Endodermal cell (in vitro differentiated cells): ENCODE measurements at regions not wholly inside any gene's neighbourhood (a gene's known extent, or its start where the extent isn't known, plus 50 kb on each side); places are given as distances from the start of the nearest gene placed in this dataset.

Source experiments
- DNase-seq: peaks from one replicate; pipeline ENCODE4 v3.0.0-alpha.2; 2017
- H3K27ac ChIP-seq: 2 replicates; pipeline ENCODE4 v1.5.1; 2013; ENCODE audit warnings: mild to moderate bottlenecking, low read depth, low read length, moderate library complexity
- H3K27me3 ChIP-seq: 2 replicates; pipeline ENCODE4 v1.6.1; 2013; ENCODE audit warnings: mild to moderate bottlenecking, low read length, moderate library complexity; ENCODE audit not compliant: insufficient read depth, control insufficient read depth, poor library complexity, severe bottlenecking
- H3K36me3 ChIP-seq: 2 replicates; pipeline ENCODE4 v1.7.0; 2013; ENCODE audit warnings: mild to moderate bottlenecking, low read length, moderate library complexity; ENCODE audit not compliant: control insufficient read depth, insufficient read depth
- H3K4me1 ChIP-seq: one replicate; pipeline ENCODE4 v1.7.0; 2013; ENCODE audit warnings: low read length; ENCODE audit not compliant: control insufficient read depth, insufficient read depth
- H3K4me3 ChIP-seq: 2 replicates; pipeline ENCODE4 v1.5.1; 2013; ENCODE audit warnings: mild to moderate bottlenecking, low read length, moderate library complexity
- H3K9ac ChIP-seq: 2 replicates; pipeline ENCODE4 v1.6.1; 2013; ENCODE audit warnings: mild to moderate bottlenecking, low read length, moderate library complexity; ENCODE audit not compliant: poor library complexity, severe bottlenecking; ENCODE audit errors: extremely low read depth
- H3K9me3 ChIP-seq: 2 replicates; pipeline ENCODE4 v1.6.1; 2013; ENCODE audit warnings: mild to moderate bottlenecking, low read length, moderate library complexity; ENCODE audit not compliant: control insufficient read depth
- H3K27ac Mint-ChIP-seq: 2 replicates; pipeline ENCODE4 v1.8.0; 2020; ENCODE audit warnings: mixed read lengths
- H3K27me3 Mint-ChIP-seq: 2 replicates; pipeline ENCODE4 v1.8.0; 2021; ENCODE audit warnings: mild to moderate bottlenecking, mixed read lengths; ENCODE audit not compliant: insufficient read depth
- H3K36me3 Mint-ChIP-seq: 2 replicates; pipeline ENCODE4 v1.8.0; 2020; ENCODE audit warnings: low read depth, mixed read lengths
- H3K4me1 Mint-ChIP-seq: 2 replicates; pipeline ENCODE4 v1.8.0; 2020; ENCODE audit warnings: mixed read lengths
- H3K4me3 Mint-ChIP-seq: 2 replicates; pipeline ENCODE4 v1.8.0; 2020; ENCODE audit warnings: mild to moderate bottlenecking, moderate library complexity, mixed read lengths
- H3K9me3 Mint-ChIP-seq: 2 replicates; pipeline ENCODE4 v1.8.0; 2020; ENCODE audit warnings: mild to moderate bottlenecking, mixed read lengths
- WGBS, 2 experiments: methylation state at CpG; one replicate each; pipeline versions ENCODE4 v1.1.5 to v1.1.7; 2013; ENCODE audit warnings: missing lambda C conversion rate in 2 of 2, mixed read lengths in 1 of 2; ENCODE audit not compliant: insufficient coverage in 1 of 2, insufficient read length in 1 of 2; 5-methylcytosine and 5-hydroxymethylcytosine counted together
- TF ChIP-seq, protein P1 (sequence below): fragments of 200-600 bp; sonication (generic); conservative IDR thresholded peaks from 2 replicates; pipeline ENCODE4 v1.5.0; 2021; ENCODE audit warnings: antibody characterized with exemption, mild to moderate bottlenecking

DNA sequence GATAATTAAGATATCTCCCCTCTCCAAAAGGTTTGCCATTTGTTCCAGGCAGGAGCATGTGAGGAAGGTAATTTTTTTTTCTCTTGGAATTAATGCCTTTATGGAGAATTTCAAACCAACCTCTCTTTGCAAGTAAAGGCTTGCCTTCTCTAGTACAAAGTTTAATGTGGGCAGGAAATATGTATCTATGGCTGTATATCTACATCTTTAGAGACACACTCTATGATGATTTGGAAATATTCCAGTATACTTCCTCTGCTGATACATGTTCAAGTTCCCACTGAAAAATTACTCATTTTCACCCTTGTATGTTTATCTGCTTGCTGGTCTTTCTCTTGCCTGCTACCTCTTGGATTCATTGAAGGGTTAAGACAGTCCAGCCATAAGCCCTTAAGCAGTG, 83.5 kb upstream of the SEMA6A start:
- Mint-ChIP-seq H3K36me3 (peaks cover 3% of the 10 kb centered on the region), H3K27me3 (no peaks in the 10 kb centered on the region), H3K9me3 (peaks cover 19% of the 10 kb centered on the region), H3K4me3 (no peak overlapping the region), H3K4me1 (peaks cover 47% of the 10 kb centered on the region), H3K27ac (no peak overlapping the region)
- Histone ChIP-seq H3K27me3 (no peaks in the 10 kb centered on the region), H3K4me3 (no peak overlapping the region), H3K36me3 (no peaks in the 10 kb centered on the region), H3K9me3 (peaks cover 30% of the 10 kb centered on the region), H3K9ac (no peak overlapping the region), H3K4me1 (no peaks in the 10 kb centered on the region), H3K27ac (no peak overlapping the region)
- DNase-seq: no peak
- TF ChIP-seq, protein P1, sequence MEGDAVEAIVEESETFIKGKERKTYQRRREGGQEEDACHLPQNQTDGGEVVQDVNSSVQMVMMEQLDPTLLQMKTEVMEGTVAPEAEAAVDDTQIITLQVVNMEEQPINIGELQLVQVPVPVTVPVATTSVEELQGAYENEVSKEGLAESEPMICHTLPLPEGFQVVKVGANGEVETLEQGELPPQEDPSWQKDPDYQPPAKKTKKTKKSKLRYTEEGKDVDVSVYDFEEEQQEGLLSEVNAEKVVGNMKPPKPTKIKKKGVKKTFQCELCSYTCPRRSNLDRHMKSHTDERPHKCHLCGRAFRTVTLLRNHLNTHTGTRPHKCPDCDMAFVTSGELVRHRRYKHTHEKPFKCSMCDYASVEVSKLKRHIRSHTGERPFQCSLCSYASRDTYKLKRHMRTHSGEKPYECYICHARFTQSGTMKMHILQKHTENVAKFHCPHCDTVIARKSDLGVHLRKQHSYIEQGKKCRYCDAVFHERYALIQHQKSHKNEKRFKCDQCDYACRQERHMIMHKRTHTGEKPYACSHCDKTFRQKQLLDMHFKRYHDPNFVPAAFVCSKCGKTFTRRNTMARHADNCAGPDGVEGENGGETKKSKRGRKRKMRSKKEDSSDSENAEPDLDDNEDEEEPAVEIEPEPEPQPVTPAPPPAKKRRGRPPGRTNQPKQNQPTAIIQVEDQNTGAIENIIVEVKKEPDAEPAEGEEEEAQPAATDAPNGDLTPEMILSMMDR: no peak

DNA sequence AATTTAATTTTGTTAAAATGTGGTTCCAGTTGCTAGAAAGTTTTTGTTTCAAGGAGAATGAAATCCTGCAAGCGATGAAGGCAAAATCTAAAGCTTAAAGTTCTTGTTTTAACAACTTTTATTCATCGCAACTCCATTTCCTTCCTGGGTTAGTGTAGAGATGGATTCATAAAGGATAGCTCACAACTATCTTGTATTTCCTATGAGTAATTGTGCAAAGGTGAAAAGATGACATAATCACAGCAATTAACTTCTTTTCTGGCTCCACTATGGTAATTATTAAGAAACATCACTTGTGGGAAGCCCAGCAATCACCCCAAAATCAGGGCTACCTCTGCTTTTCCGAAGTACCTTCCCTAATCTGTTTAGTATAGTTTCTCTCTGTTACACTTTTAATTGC, 80.8 kb upstream of the SEMA6A start:
- Mint-ChIP-seq H3K9me3 (peaks cover 2% of the 10 kb centered on the region), H3K36me3 (no peaks in the 10 kb centered on the region), H3K27me3 (no peaks in the 10 kb centered on the region), H3K4me1 (peaks cover 55% of the 10 kb centered on the region), H3K27ac (no peak overlapping the region), H3K4me3 (no peak overlapping the region)
- H3K36me3 ChIP-seq: no peaks in the 10 kb centered on the region
- H3K4me3 ChIP-seq: no peak overlapping the region
- no peak overlapping the region for H3K9ac ChIP-seq
- H3K4me1 ChIP-seq: peaks cover 4% of the 10 kb centered on the region
- TF ChIP-seq, protein P1: no peak
- H3K9me3 ChIP-seq: peaks cover 10% of the 10 kb centered on the region
- no peaks in the 10 kb centered on the region for H3K27me3 ChIP-seq
- no peak for DNase-seq
- 83 to 89% methylated on average over 1 to 3 of the region's 3 CpGs for WGBS, 2 experiments
- no peak overlapping the region for H3K27ac ChIP-seq

DNA sequence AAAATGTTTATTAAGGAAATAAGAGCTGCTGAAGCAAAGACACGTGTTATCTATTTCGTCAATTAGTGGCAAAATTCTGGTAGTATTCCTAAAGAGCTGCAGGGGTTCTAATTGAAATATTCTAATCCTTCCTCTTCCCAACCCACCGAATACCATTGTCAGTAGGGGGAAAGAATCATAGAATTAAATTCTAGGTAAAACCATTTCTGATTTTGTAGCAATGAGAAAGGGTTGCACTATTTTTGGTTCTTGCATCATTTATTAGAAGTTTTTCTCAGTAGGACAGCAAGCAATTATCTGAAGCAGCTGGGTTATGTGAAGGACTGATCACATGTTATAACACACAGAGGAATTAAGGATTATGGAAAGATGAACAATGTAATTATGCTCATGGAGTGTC, 80.3 kb upstream of the SEMA6A start:
- Mint-ChIP-seq H3K4me1 (peaks cover 55% of the 10 kb centered on the region), H3K36me3 (no peaks in the 10 kb centered on the region), H3K9me3 (no peaks in the 10 kb centered on the region), H3K4me3 (no peak overlapping the region), H3K27ac (peak overlapping the region; percentile 31), H3K27me3 (no peaks in the 10 kb centered on the region)
- 32 to 47% methylated on average over 2 of the region's 3 CpGs for WGBS, 2 experiments
- Histone ChIP-seq H3K27ac (no peak overlapping the region), H3K27me3 (no peaks in the 10 kb centered on the region), H3K9me3 (peaks cover 5% of the 10 kb centered on the region), H3K36me3 (no peaks in the 10 kb centered on the region), H3K4me1 (peaks cover 4% of the 10 kb centered on the region), H3K4me3 (no peak overlapping the region), H3K9ac (no peak overlapping the region)
- TF ChIP-seq, protein P1: no peak
- DNase-seq: no peak
